ACC112 (cell line): ENCODE measurements at regions not wholly inside any gene's neighbourhood (a gene's known extent, or its start where the extent isn't known, plus 50 kb on each side); places are given as distances from the start of the nearest gene placed in this dataset.

Experiments
- H2AFZ ChIP-seq: fragments of 200-600 bp; sonication (generic); one replicate; pipeline ENCODE4 v1.6.0; 2017; ENCODE audit warnings: antibody characterized with exemption, low read length; ENCODE audit not compliant: unreplicated experiment
- H3K27ac ChIP-seq: fragments of 200-600 bp; sonication (generic); 2 replicates; pipeline ENCODE4 v1.5.1; 2014; ENCODE audit warnings: low read depth, mild to moderate bottlenecking, antibody characterized with exemption, low read length, moderate library complexity
- H3K27me3 ChIP-seq: fragments of 200-600 bp; sonication (generic); 2 replicates; pipeline ENCODE4 v1.6.1; 2014; ENCODE audit warnings: mild to moderate bottlenecking, antibody characterized with exemption, low read length, moderate library complexity, mixed read lengths; ENCODE audit not compliant: insufficient read depth
- H3K36me3 ChIP-seq: fragments of 200-600 bp; sonication (generic); 2 replicates; pipeline ENCODE4 v1.6.1; 2016; ENCODE audit warnings: mild to moderate bottlenecking, antibody characterized with exemption, low read length, moderate library complexity, mixed read lengths; ENCODE audit not compliant: insufficient read depth
- H3K4me1 ChIP-seq: fragments of 200-600 bp; sonication (generic); one replicate; pipeline ENCODE4 v1.6.1; 2016; ENCODE audit warnings: low read length, mixed read lengths; ENCODE audit not compliant: insufficient read depth, unreplicated experiment, control insufficient read depth
- H3K4me3 ChIP-seq: fragments of 200-600 bp; sonication (generic); 2 replicates; pipeline ENCODE4 v1.5.1; 2014; ENCODE audit warnings: mild to moderate bottlenecking, low read depth, low read length
- H3K79me2 ChIP-seq: fragments of 200-600 bp; sonication (generic); one replicate; pipeline ENCODE4 v1.6.0; 2016; ENCODE audit warnings: low read length; ENCODE audit not compliant: control insufficient read depth, unreplicated experiment, insufficient read depth

DNA sequence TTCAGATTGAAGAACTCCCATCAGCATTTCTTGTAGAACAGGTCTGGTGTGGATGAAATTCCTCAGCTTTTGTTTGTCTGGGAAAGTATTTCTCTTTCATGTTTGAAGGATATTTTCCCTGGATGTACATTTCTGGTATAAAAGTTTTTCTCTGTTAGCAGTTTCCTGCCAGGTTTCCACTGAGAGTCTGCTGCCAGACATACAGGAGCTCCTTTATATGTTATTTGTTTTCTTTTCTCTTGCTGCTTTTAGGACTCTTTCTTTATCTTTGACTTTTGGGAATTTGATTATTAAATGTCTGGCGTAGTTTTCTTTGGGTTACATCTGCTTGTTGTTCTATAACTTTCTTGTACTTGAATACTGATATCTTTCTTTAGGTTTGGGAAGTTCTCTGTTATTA, 486.5 kb downstream of the ARAP2 start:
- Histone ChIP-seq H3K79me2 (no peaks in the 10 kb centered on the region), H3K27ac (no peak overlapping the region), H3K36me3 (no peaks in the 10 kb centered on the region), H3K27me3 (no peaks in the 10 kb centered on the region), H2AFZ (no peak overlapping the region), H3K4me1 (no peaks in the 10 kb centered on the region), H3K4me3 (no peak overlapping the region)

DNA sequence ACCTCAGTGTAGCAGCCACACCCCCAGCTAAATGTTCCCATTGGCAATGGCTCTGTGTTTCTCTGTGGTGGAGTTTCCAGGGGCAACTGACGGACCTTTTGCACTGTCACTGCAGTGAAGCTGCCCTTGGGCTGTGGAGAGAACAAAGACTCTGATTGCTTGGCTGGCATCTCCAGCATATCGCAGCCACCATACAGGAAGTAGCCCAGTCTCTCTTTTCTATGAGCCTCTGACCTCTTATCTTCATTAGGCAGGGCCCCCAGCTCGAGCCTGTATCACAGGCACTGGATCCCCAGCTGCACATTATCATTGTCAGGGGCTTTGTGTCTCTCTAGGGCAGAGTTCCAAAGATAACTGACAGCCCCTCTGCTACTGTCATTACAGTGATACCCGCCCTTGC, 483.5 kb downstream of the ARAP2 start:
- Histone ChIP-seq H3K36me3 (no peaks in the 10 kb centered on the region), H3K27me3 (no peaks in the 10 kb centered on the region), H3K27ac (no peak overlapping the region), H3K4me3 (no peak overlapping the region), H3K4me1 (no peaks in the 10 kb centered on the region), H3K79me2 (no peaks in the 10 kb centered on the region), H2AFZ (no peak overlapping the region)

DNA sequence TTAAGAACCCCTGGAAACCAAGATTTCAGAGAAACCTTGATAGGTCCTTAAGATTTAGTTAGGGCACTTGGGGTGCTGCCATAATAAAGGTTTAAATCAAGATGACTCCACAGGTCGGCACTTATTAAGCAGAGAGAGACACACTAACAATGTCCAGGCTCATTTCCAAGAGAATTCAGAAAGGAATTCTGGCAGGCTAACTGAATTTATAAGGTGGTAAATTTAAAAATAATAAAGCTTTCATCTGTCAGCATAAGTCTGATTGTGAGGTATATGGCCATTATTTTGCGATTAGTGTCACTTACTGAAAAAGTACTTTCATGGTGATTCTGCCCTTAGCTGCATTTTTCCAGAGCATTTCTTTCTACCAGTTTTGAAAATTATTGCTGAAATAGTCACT, 472.7 kb downstream of the ARAP2 start:
- Histone ChIP-seq H3K4me3 (no peak overlapping the region), H3K79me2 (no peaks in the 10 kb centered on the region), H3K36me3 (no peaks in the 10 kb centered on the region), H3K4me1 (no peaks in the 10 kb centered on the region), H3K27me3 (no peaks in the 10 kb centered on the region), H3K27ac (no peak overlapping the region), H2AFZ (no peak overlapping the region)

DNA sequence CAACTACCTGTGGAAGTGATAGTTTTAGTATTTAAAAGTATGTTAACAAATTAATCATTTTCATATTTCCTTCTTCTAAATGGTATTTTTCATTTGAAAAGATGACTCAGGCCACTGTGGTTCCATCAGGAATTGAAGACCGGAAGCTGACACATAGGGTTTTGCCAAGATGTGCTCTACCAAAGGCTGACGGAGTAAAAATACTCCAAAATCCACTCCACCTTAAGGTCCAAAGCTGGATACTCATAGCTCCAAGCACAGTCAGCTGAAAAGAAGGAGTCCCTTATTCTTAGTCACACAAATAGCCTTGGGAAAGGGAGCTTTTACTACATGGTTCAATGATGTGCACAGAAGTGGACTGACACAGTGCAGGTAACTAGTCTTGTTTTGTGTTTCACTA, 472.0 kb downstream of the ARAP2 start:
- Histone ChIP-seq H2AFZ (no peak overlapping the region), H3K36me3 (no peaks in the 10 kb centered on the region), H3K27ac (no peak overlapping the region), H3K79me2 (no peaks in the 10 kb centered on the region), H3K4me3 (no peak overlapping the region), H3K4me1 (no peaks in the 10 kb centered on the region), H3K27me3 (no peaks in the 10 kb centered on the region)

DNA sequence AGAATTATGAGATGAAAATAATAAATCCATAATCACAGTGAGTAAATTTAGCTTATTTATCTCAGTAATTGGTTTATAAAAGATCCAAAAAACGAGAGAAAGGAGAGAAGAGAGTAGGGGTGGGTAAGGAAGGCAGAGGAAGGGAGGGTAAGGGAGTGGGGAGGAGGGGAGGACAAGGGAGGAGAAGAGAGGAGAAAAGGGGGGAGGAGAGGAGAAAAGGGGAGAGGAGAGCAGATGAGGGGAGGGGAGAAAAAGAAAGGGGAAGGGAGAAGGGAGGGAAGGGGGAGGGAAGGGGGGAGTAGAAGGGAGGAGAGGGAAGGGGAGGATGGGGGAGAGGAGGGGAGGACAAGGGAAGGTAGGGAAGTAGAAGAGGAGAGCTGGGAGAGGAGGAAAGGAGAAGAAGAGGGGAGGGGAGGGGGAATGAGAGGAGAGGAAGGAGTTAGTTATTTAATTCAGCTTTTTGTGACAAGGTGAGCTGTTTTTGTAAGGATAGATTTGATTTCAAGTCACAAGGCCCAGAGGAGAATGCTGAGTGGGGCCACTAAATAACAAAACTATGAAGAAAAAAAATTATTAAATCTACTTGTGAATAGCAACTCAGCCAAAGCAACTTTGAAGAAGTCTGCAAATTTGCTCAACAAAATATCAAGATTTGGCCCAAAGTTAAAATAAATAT, 454.3 kb downstream of the ARAP2 start:
- Histone ChIP-seq H3K4me3 (no peak overlapping the region), H2AFZ (no peak overlapping the region), H3K27me3 (no peaks in the 10 kb centered on the region), H3K36me3 (no peaks in the 10 kb centered on the region), H3K4me1 (no peaks in the 10 kb centered on the region), H3K27ac (no peak overlapping the region), H3K79me2 (no peaks in the 10 kb centered on the region)

DNA sequence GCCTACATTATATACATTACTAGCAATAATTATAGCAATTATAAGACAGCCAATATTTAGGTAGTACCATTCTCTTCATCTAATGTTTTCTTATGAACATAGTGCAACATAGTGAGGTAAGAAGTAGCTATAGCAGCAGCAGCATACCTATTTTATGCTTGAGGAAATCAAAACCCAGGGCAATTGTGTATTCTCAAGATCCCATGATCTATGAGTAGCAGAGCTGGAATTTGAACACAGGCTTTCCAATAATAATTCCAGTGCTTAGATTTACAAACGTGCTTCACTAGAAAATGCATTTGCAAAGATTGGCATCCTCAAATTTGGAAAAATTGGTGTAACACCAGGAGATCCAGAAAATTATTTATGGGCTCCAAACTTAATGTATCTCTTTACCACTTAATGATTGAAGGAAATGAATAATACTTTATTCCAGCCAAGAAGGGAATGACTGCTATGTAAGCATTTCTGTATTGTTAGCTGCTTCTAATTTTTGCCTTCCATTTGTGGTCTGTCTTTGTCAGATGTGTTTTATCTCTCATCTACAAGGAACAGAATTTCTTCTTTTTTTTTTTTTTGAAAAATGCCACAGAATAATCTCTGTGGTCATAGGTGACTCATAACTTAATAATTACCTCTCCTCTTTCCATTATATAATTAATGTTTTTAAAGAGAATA, 451.1 kb downstream of the ARAP2 start:
- Histone ChIP-seq H2AFZ (no peak overlapping the region), H3K4me3 (no peak overlapping the region), H3K36me3 (no peaks in the 10 kb centered on the region), H3K27ac (no peak overlapping the region), H3K4me1 (no peaks in the 10 kb centered on the region), H3K27me3 (no peaks in the 10 kb centered on the region), H3K79me2 (no peaks in the 10 kb centered on the region)

DNA sequence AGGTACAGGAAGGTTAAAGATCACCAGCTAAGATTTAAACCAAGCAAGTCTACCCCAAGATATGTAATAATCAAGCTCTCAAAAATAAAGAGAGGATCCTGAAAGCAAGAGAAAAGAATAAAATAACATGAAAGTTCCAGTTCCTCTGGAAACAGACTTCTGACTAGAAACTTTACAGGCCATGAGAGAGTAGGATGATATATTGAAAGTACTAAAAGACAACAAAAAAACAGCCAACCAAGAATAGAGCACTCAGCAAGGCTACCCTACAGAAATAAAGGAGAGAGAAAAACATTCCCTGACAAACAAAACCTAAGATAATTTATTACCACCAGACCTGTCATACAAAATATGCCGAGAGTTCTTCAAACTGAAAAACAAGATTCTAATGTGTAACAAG, 450.5 kb downstream of the ARAP2 start:
- Histone ChIP-seq H3K27me3 (no peaks in the 10 kb centered on the region), H3K4me1 (no peaks in the 10 kb centered on the region), H3K79me2 (no peaks in the 10 kb centered on the region), H3K36me3 (no peaks in the 10 kb centered on the region), H3K27ac (no peak overlapping the region), H2AFZ (no peak overlapping the region), H3K4me3 (no peak overlapping the region)

DNA sequence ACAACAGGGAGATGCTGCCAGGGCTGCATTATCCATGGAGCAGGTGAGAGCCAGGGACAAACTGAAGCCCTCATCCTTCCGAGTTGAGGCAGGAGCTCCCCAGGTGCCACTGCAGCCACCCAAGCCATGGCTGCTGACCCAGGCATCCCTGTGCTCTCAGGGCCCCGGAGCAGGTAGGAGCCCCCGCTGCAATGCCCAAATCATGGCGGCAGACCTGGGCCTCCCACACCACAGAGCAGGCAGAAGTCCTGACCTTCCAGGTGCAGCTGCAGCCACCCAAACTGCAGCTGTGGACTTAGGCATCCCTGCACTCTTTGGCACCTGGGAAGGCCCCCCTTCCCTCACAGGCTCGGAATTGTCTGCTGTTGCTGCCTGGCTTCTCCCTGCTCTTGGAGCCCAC, 443.6 kb downstream of the ARAP2 start:
- Histone ChIP-seq H2AFZ (no peak overlapping the region), H3K27ac (no peak overlapping the region), H3K4me3 (no peak overlapping the region), H3K79me2 (no peaks in the 10 kb centered on the region), H3K36me3 (no peaks in the 10 kb centered on the region), H3K4me1 (no peaks in the 10 kb centered on the region), H3K27me3 (no peaks in the 10 kb centered on the region)

DNA sequence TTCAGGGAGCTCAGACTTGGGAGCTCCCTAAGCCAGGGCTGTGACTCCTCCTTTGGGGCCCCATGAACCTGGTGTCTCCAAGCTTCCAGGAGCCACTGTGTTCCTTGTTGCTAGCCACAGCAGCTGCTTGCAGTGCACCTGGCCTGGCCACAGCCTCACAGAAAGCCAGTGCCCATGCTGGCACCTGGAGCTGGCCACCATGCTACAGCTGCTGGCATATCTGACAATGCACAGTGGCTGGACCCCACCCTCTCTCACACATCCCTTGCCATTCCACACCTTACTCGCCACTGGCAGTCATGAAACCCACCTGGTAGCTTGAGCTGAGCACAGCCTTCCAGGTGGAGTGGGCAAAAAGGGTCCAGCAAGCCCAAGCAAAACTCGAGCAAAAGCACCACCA, 441.7 kb downstream of the ARAP2 start:
- Histone ChIP-seq H3K36me3 (no peaks in the 10 kb centered on the region), H3K27me3 (no peaks in the 10 kb centered on the region), H3K4me1 (no peaks in the 10 kb centered on the region), H3K79me2 (no peaks in the 10 kb centered on the region), H2AFZ (no peak overlapping the region), H3K27ac (no peak overlapping the region), H3K4me3 (no peak overlapping the region)

DNA sequence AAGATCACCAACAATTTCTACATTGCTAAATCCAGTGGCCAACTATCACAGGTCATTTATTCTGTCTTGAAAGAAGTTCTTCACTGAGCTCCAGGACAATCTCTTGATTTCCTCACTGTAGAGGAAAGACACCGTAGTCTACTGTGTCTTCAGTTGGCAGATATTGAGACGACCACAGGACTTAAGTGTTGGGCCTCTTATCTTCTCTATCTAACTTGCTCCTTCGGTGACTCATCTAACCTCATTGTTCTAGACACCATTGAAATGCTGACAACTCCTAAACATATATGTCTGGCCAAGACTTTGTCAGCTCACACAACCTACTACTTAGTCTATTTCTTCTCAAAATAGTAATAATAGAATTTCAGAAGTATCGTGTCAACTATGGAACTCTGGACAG, 425.8 kb downstream of the ARAP2 start:
- Histone ChIP-seq H3K4me3 (no peak overlapping the region), H3K36me3 (no peaks in the 10 kb centered on the region), H2AFZ (no peak overlapping the region)

DNA sequence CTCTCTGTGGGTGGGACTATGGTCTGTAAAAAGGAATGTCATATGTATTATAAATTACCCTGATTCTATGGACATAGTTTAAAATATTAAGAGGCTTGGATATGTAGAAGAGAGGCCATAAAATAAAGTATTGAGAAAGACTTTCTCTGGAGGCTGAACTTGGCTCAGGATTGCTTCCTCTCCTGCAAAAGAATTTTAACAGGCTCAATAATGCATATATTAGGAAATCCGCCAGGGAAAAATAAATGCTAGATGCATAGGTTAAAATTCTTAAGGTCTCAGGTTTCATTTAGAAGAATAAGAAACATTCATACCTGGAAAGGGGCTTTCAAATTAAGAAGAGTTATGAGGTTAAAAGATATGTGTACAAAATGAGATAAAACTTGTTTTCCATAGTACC, 424.3 kb downstream of the ARAP2 start:
- Histone ChIP-seq H3K36me3 (no peaks in the 10 kb centered on the region), H3K4me3 (no peak overlapping the region), H3K79me2 (no peaks in the 10 kb centered on the region), H3K4me1 (no peaks in the 10 kb centered on the region), H2AFZ (no peak overlapping the region), H3K27ac (no peak overlapping the region), H3K27me3 (no peaks in the 10 kb centered on the region)

More for the DNA sequence above, 425.8 kb downstream of the ARAP2 start:
- no peaks in the 10 kb centered on the region for H3K27me3 ChIP-seq
- H3K79me2 ChIP-seq, result no peaks in the 10 kb centered on the region
- no peaks in the 10 kb centered on the region for H3K4me1 ChIP-seq
- no peak overlapping the region for H3K27ac ChIP-seq
